ENCODE measurements at regions not wholly inside any gene's neighbourhood (a gene's known extent, or its start where the extent isn't known, plus 50 kb on each side); places are given as distances from the start of the nearest gene placed in this dataset.
"Not testable (repeated sequence)": the region's sequence is repeated elsewhere in the genome, so short reads cannot be mapped to it uniquely, and the experiment has no call there.

DNA sequence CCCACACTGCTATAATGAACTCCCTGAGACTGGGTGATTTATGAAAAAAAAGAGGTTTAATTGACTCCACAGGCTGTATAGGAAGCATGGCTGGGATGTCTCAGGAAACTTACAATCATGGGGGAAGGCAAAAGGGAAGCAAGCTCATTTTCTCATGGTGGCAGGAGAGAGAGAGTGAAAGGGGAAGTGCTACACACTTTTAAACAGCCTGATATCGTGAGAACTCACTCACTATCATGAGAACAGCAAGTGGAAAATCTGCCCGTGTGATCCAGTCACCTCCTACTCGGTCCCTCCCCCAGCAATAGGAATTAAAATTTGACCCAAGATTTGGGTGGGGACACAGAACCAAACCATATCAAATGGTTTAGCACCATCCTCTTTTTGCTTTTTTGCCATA is 116.6 kb upstream of the CEP162 start:
- DNase-seq: no peak

GRCh38 chr6:84340422-84340821 is 113.0 kb upstream of the CEP162 start:
- no peak for DNase-seq

DNA sequence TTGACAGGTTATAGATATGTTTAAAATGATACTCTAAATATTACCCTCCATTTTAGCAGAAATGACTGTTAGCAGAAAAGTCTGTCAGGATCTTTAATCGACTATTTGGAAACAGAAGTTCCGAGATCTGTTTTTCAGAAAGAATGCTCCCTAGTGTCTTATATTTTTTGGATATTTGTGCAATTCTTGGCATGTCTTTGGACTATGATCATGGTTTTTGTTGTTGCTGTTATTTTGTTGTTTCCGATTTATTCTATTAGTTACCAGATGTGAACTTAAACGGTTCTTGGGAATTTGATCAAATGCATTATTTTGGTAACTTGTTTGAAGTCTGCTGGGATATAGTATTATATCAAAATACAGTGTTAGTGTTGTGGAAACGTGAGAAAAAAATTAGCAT is 106.4 kb upstream of the CEP162 start:
- DNase-seq: no peak

- no peak for DNase-seq
These were observed 104.9 kb upstream of the CEP162 start for GRCh38 chr6:84332139-84333034.

DNA sequence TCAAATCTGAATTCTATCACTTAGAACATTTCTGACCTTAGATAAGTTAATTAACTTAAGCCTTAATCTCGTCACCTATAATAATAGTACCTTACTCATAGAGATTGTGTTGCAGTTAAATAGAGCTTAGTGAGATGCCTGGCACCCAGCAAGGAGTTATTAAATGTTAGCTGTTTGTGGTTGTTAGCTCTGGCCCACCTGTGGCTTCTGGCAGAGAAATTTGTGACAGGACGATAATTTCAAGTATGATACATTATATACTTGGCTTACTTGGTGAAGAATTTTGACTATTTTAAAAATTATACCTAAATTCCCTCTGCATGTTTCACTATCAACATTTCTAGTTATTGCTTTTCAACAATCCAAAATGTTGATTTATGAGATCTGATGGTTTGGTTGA is 102.9 kb upstream of the CEP162 start:
- DNase-seq: no peak

DNA sequence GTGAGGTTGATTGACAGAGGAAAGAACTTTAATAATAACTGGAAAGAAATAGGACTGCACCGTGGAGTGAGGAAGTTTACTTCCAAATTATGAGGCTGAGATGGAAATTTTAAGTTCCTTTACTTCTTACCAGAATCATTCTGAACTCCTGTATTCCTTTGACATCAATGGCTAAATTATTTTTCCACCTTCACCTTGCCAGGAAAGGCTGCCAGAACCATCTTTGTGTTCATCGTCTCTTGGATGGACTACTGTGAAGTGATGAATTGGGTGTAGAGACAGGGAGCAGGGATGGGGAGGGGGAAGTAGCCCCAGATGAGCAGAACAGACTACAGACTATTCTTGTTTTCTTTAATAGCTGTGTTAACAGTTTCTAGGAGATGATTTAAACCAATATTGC is 102.1 kb upstream of the CEP162 start:
- DNase-seq: no peak

- no peak for DNase-seq
These were observed 101.6 kb upstream of the CEP162 start for GRCh38 chr6:84329077-84329476.

DNA sequence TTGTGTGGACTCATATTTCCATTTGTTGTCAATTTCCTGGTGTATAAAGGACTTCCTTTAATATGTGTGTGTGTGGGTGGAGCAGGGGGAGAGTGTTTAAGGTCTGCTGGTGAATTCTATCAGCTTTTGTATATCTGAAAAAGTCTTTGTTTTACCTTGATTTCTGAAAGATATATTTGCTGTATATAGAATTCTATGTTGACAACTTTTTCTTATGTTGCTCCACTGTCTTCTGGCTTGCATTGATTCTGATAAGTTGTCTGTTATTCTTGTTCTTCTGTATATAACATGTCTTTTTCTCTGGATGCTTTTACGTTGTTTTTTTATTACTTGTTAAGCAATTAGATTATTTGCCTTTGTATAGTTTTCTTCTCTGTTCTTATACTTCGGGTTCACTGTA is 90.0 kb upstream of the CEP162 start:
- no peak for DNase-seq

GRCh38 chr6:84314377-84314898 is 87.0 kb upstream of the CEP162 start:
- DNase-seq: no peak

GRCh38 chr6:84309336-84309735 is 81.9 kb upstream of the CEP162 start:
- DNase-seq: no peak

DNA sequence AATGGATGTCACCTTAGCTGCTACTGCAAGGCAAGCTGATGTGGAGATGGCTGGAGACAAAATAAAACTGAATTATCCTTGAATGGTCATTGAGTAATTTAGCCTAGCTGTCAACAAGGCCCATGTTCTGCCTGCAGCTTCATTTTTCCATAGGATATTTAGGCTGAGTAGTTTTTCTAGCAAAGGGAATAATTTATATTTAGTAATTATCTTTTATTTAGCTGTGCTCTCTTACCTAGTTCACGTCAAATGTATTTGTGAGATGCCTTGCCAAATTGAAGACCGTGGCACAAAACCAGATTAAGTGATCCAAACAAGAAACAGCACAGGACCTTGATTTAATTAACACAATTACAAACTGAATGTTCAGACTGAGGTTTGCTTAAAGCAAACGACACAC is 77.4 kb upstream of the CEP162 start:
- DNase-seq: no peak

- DNase-seq: not testable (repeated sequence)
These were observed 63.6 kb upstream of the CEP162 start for GRCh38 chr6:84291033-84291432.

DNA sequence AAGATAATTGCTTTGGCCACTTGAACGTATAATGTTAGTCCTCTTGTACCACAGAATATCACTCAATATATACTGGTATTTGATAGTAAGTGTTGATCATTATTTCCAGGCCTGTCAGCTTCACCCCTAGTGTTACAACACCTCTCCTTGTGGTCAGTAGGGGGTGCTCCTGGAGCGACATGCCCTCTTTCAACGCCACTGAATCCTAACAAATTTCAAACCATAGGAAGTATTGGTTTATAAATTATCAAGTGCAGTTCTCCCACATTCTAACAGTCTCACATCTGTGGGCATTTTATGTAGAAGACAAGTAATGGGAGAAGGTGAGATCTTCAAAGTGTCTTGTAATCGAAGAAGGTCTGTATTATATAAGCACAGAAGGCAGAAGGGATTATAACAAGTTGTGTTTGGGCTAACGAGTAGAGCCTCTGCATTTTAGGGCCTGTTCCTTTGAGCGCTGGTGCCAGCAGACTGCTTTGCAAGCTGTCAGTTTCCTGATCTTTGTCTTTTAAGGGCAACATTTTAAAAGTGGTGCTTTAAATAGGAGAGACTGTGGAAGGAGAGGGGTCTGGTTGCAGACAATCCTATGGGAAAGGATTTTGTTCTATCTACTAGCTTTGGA is 57.1 kb upstream of the CEP162 start:
- DNase-seq: no peak

GRCh38 chr6:84282550-84282949 is 55.1 kb upstream of the CEP162 start:
- DNase-seq: no peak

GRCh38 chr6:84280639-84281038 is 53.2 kb upstream of the CEP162 start:
- DNase-seq: no peak

DNA sequence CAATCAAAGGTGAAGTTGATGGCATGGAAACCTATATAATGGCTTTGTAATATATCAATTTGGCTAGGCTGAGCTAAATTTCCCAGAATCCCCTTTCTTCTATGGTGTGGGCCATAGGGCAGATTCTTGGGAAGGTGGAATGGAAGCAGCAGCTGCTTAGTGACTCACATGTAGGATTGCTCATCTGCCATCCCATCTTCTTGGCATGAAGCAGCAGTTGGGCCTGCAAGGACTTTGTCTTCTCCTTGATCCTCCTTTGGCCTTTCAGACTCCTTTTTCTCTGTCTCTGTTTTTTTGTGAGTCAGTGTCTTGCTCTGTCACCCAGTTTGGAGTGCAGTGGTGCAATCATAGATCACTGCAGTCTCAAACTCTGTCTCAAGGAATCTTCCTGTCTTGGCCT is 52.6 kb upstream of the CEP162 start:
- no peak for DNase-seq

DNA sequence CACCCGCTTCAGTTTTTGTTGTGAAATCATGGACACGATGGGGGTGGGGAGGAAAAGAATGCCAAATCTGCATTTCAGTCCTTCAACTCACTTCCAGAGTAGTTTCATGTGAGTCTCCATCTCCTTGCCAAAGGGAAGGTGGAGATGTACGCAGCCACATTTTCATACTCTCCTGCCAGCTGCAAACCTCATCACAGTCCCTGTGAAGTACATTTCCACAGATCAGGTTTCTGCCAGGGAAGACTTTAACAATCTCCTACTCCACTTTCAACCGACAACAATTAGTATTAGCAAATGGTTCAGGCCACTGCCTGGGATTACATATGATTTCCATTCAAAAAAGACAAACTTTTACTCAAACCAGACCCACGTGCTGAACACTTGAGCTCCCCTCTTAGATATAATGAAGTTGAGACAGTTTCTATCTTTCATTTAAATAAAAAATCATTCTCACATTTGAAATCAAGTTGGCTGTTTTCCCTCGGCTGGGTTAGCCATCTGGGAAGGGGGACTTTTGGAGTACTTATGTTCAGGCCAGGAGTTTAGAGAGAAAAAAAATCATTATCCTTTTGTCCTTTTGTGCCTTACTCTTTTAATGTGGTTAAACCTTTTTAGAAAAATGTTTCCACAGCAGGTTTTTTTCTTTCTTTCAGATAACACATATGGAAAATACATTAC is 51.0 kb upstream of the CEP162 start:
- no peak for DNase-seq
